K562 (cell line): ENCODE measurements at regions not wholly inside any gene's neighbourhood (a gene's known extent, or its start where the extent isn't known, plus 50 kb on each side); places are given as distances from the start of the nearest gene placed in this dataset.

Experiments
- ARNT ChIP-seq, 2 experiments: fragments of 450-650 bp; IDR thresholded peaks; 2 replicates each; pipeline ENCODE4 v1.6.1; 2016; ENCODE audit warnings: mild to moderate bottlenecking in 1 of 2
- CHD4 ChIP-seq: fragments of 200-600 bp; sonication (generic); IDR thresholded peaks from 3 replicates; pipeline ENCODE4 v1.6.1; 2012; ENCODE audit warnings: low read depth, mild to moderate bottlenecking, mixed read lengths, low read length, inconsistent platforms; ENCODE audit not compliant: insufficient read depth, insufficient replicate concordance, poor library complexity, severe bottlenecking
- MAZ ChIP-seq, 2 experiments: fragments of 450-650 bp in 1 of 2; sonication (generic) in 1 of 2; formaldehyde crosslinking; IDR thresholded peaks in 1 of 2; conservative IDR thresholded peaks in 1 of 2; 2 replicates each; pipeline versions ENCODE4 v1.4.0 to v1.5.0; 2020; ENCODE audit warnings: mild to moderate bottlenecking in 1 of 2, missing genetic modification reagents in 1 of 2
- PHF20 ChIP-seq: fragments of 450-650 bp; IDR thresholded peaks from 2 replicates; pipeline ENCODE4 v1.6.1; 2018; ENCODE audit not compliant: partially characterized antibody
- RFX5 ChIP-seq: IDR thresholded peaks from 2 replicates; pipeline ENCODE4 v1.6.1; 2011; ENCODE audit warnings: low read depth, mild to moderate bottlenecking, improper control_type of control experiment, low read length
- SIRT6 ChIP-seq: IDR thresholded peaks from one replicate; pipeline ENCODE4 v1.6.1; 2012; ENCODE audit warnings: low read depth, mild to moderate bottlenecking, control low read depth, inconsistent platforms, low read length, moderate library complexity
- TAF1 ChIP-seq: IDR thresholded peaks from 2 replicates; pipeline ENCODE4 v1.6.1; 2011; ENCODE audit warnings: mild to moderate bottlenecking, low read length, moderate library complexity; ENCODE audit not compliant: insufficient read depth, control insufficient read depth, severe bottlenecking; ENCODE audit errors: extremely low read depth
- ZNF239 ChIP-seq: fragments of 250-450 bp; sonication (Bioruptor Pico); IDR thresholded peaks from 2 replicates; pipeline ENCODE4 v1.4.0; 2020; ENCODE audit warnings: mild to moderate bottlenecking
- ZNF384 ChIP-seq: IDR thresholded peaks from 2 replicates; pipeline ENCODE4 v1.6.1; 2012; ENCODE audit warnings: low read depth, low read length, improper control_type of control experiment
- TF ChIP-seq, protein P1 (sequence below), 3 experiments: IDR thresholded peaks in 2 of 3; conservative IDR thresholded peaks in 1 of 3; 2 replicates each; pipeline ENCODE4 v1.5.1; 2011 to 2012; ENCODE audit warnings: low read length in 3 of 3, mild to moderate bottlenecking in 3 of 3, control low read depth in 2 of 3, improper control_type of control experiment in 1 of 3, inconsistent platforms in 1 of 3, low read depth in 1 of 3, mixed read lengths in 1 of 3, moderate library complexity in 1 of 3; ENCODE audit not compliant: insufficient read depth in 2 of 3
- TF ChIP-seq, protein P2 (sequence below): sonication (generic); formaldehyde crosslinking; IDR thresholded peaks from 2 replicates; pipeline ENCODE4 v1.8.1; 2022; ENCODE audit warnings: missing genetic modification reagents

DNA sequence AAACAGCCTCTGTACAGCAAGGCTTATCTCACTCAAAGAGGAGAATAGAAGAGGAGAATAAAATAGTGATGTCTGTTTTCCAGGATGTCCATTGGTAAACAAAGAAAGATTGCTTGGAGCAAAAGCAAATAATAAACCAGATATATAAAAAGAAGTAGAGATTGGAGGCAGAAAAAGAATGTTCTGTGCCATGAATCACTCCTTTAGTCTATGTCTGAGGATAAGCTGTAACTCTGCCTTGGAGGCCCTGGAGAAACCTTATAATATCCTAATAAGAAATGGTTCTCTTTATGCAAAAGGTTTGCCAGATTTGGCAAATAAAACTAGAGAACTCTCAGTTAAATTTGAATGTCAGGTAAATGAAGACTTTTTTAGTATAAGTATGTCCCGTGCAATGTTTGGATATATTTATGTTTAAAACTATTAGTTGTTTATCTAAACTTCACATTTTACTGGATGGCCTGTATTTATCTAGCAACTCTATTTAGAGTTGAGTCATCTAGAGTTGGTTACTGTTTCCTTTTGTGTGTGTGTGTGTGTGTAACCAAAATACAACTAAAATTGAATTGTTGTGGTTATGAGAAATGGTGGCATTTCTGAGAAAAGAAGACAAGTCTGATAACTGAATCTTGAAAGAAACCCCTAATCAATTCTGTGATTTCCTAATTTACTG lies 510.3 kb upstream of the SETBP1 start:
- TF ChIP-seq ZNF239 (CRISPR knock-in tag) (no peak), ARNT (IDR thresholded peaks at IDR 0.05) (no peak), PHF20 (no peak), ZNF384 (no peak), RFX5 (no peak), TAF1 (no peak), MAZ (CRISPR knock-in tag; conservative IDR thresholded peaks at IDR 0.05 in 1 of 2, IDR thresholded peaks at IDR 0.05 in 1 of 2) (no peak), CHD4 (no peak), SIRT6 (no peak)
- TF ChIP-seq, protein P1, sequence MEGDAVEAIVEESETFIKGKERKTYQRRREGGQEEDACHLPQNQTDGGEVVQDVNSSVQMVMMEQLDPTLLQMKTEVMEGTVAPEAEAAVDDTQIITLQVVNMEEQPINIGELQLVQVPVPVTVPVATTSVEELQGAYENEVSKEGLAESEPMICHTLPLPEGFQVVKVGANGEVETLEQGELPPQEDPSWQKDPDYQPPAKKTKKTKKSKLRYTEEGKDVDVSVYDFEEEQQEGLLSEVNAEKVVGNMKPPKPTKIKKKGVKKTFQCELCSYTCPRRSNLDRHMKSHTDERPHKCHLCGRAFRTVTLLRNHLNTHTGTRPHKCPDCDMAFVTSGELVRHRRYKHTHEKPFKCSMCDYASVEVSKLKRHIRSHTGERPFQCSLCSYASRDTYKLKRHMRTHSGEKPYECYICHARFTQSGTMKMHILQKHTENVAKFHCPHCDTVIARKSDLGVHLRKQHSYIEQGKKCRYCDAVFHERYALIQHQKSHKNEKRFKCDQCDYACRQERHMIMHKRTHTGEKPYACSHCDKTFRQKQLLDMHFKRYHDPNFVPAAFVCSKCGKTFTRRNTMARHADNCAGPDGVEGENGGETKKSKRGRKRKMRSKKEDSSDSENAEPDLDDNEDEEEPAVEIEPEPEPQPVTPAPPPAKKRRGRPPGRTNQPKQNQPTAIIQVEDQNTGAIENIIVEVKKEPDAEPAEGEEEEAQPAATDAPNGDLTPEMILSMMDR (IDR thresholded peaks at IDR 0.05 in 2 of 3, conservative IDR thresholded peaks at IDR 0.05 in 1 of 3; ENCODE audit: insufficient read depth in 2 of 3, low read depth in 1 of 3, low read length in 3 of 3): no peak
- TF ChIP-seq, protein P2, sequence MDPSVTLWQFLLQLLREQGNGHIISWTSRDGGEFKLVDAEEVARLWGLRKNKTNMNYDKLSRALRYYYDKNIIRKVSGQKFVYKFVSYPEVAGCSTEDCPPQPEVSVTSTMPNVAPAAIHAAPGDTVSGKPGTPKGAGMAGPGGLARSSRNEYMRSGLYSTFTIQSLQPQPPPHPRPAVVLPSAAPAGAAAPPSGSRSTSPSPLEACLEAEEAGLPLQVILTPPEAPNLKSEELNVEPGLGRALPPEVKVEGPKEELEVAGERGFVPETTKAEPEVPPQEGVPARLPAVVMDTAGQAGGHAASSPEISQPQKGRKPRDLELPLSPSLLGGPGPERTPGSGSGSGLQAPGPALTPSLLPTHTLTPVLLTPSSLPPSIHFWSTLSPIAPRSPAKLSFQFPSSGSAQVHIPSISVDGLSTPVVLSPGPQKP (CRISPR knock-in tag): no peak
